ENCODE measurements at regions not wholly inside any gene's neighbourhood (a gene's known extent, or its start where the extent isn't known, plus 50 kb on each side); places are given as distances from the start of the nearest gene placed in this dataset.

DNA sequence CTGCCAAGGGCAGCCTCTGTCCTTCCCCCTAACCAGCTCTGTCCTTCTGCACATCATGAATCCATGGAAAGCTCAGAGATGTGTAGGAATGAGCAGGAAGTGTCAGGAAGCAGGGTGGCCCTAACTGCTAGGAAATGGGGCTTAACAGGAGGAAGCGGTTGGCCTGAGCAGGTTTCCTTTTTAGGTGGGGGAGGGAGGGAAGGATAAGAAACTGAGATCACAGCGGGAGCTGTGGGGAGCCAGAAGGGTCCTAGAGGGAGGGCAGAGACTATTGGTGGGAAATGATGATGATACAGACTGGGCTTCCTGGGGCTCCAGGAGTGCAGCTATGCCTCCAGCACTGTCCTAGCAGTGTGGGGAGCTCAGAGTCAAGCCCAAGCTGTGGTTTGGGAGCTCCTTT lies 182.0 kb downstream of the SH3BP4 start:
- H3K4me3 ChIP-seq (ENCODE audit: low read length): no peak overlapping the region
- H3K9me2 ChIP-seq (replicated peaks; ENCODE audit: insufficient read depth, low read length): no peaks in the 10 kb centered on the region
- no peak overlapping the region for H3K4me2 ChIP-seq (ENCODE audit: low read depth, low read length)
- H3K36me3 ChIP-seq (replicated peaks; ENCODE audit: insufficient read depth, low read length): no peaks in the 10 kb centered on the region
- no peaks in the 10 kb centered on the region for H3K9me3 ChIP-seq (replicated peaks; ENCODE audit: insufficient read depth, low read length)
- H4K20me1 ChIP-seq (ENCODE audit: insufficient read depth, low read length): no peaks in the 10 kb centered on the region
- no peak for TF ChIP-seq EZH2 (optimal IDR thresholded peaks at IDR 0.05; ENCODE audit: low read depth, low read length)
- TF ChIP-seq EZH2phosphoT487 (IDR thresholded peaks at IDR 0.05; ENCODE audit: low read length): no peak
- TF ChIP-seq, protein P1, sequence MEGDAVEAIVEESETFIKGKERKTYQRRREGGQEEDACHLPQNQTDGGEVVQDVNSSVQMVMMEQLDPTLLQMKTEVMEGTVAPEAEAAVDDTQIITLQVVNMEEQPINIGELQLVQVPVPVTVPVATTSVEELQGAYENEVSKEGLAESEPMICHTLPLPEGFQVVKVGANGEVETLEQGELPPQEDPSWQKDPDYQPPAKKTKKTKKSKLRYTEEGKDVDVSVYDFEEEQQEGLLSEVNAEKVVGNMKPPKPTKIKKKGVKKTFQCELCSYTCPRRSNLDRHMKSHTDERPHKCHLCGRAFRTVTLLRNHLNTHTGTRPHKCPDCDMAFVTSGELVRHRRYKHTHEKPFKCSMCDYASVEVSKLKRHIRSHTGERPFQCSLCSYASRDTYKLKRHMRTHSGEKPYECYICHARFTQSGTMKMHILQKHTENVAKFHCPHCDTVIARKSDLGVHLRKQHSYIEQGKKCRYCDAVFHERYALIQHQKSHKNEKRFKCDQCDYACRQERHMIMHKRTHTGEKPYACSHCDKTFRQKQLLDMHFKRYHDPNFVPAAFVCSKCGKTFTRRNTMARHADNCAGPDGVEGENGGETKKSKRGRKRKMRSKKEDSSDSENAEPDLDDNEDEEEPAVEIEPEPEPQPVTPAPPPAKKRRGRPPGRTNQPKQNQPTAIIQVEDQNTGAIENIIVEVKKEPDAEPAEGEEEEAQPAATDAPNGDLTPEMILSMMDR (IDR thresholded peaks at IDR 0.05; ENCODE audit: low read length): no peak
- H3F3A ChIP-seq (ENCODE audit: insufficient read depth, low read length): no peaks in the 10 kb centered on the region
- DNase-seq: no peak
- no peaks in the 10 kb centered on the region for H3K27me3 ChIP-seq (replicated peaks; ENCODE audit: insufficient read depth, low read length)
- no peak overlapping the region for H3K9ac ChIP-seq (ENCODE audit: low read length)
- H3K79me2 ChIP-seq (ENCODE audit: low read length): no peaks in the 10 kb centered on the region
- no peaks in the 10 kb centered on the region for H3K4me1 ChIP-seq (ENCODE audit: low read length)
- no peak overlapping the region for H3K27ac ChIP-seq (ENCODE audit: low read length)
- no peak overlapping the region for H2AFZ ChIP-seq (ENCODE audit: low read length)

DNA sequence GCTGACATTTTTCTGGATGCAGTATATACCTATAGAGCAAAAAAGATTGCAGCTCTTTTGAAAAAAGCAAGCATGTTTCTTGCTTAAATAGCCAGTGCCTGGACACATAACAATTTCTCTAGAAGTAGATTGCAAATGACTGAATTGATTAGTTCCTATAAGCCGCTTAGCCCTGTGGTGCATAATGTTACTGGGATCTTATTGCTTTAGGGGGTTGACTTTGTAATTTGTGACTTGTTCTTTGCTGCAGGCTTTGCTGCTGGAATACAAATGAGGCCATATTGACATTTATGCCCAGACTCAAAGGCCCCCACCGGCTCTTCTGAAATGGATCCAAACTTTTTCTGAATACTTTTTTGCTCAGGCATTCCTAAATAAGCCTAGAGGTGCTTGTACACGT lies 182.6 kb downstream of the SH3BP4 start:
- Histone ChIP-seq H3K4me2 (ENCODE audit: low read depth, low read length) (no peak overlapping the region), H3K36me3 (replicated peaks; ENCODE audit: insufficient read depth, low read length) (no peaks in the 10 kb centered on the region), H3K9ac (ENCODE audit: low read length) (no peak overlapping the region), H3F3A (ENCODE audit: insufficient read depth, low read length) (no peaks in the 10 kb centered on the region), H2AFZ (ENCODE audit: low read length) (no peak overlapping the region), H3K4me1 (ENCODE audit: low read length) (no peaks in the 10 kb centered on the region), H3K27ac (ENCODE audit: low read length) (no peak overlapping the region), H3K9me2 (replicated peaks; ENCODE audit: insufficient read depth, low read length) (no peaks in the 10 kb centered on the region), H3K4me3 (ENCODE audit: low read length) (no peak overlapping the region), H3K9me3 (replicated peaks; ENCODE audit: insufficient read depth, low read length) (no peaks in the 10 kb centered on the region), H4K20me1 (ENCODE audit: insufficient read depth, low read length) (no peaks in the 10 kb centered on the region), H3K79me2 (ENCODE audit: low read length) (no peaks in the 10 kb centered on the region), H3K27me3 (replicated peaks; ENCODE audit: insufficient read depth, low read length) (no peaks in the 10 kb centered on the region)
- DNase-seq: no peak
- TF ChIP-seq EZH2phosphoT487 (IDR thresholded peaks at IDR 0.05; ENCODE audit: low read length) (no peak), EZH2 (optimal IDR thresholded peaks at IDR 0.05; ENCODE audit: low read depth, low read length) (no peak)
- TF ChIP-seq, protein P1 (IDR thresholded peaks at IDR 0.05; ENCODE audit: low read length): no peak

DNA sequence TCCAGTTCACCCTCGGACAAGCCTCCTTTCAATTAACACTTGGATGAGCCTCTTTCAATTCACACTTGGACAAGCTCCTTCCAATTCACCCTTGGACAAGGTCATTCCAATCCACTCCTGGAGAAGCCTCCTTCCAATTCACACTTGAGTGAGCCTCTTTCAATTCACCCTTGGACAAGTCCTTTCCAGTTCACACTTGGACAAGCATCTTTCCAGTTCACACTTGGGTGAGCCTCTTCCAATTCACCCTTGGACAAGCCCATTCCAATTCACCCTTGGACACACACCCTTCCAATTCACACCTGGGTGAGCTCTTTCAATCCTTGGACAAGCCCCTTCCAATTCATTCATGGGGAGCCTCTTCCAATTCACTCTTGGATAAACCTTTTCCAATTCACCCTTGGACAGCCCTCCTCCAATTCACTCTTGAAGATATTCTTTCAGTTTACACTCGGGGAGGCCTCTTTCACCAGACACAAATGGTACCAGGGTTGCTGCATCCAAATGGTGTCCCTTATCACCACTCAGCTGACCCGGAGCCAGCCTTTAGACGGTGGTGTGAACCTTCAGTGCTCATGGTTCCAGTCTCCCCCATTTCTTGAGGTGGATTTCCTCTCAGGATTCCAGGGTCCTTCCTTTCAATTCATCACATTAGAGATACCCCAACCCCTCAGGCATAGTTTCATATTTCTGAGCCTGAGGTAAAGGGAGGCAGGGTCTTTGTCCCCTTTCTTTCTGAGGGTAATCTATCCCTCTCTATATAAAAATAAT lies 183.6 kb downstream of the SH3BP4 start:
- Histone ChIP-seq H3K4me2 (ENCODE audit: low read depth, low read length) (no peak overlapping the region), H3F3A (ENCODE audit: insufficient read depth, low read length) (no peaks in the 10 kb centered on the region), H3K9ac (ENCODE audit: low read length) (no peak overlapping the region), H3K9me2 (replicated peaks; ENCODE audit: insufficient read depth, low read length) (no peaks in the 10 kb centered on the region), H3K4me3 (ENCODE audit: low read length) (no peak overlapping the region), H2AFZ (ENCODE audit: low read length) (0 out of 2 replicates have a peak overlapping the region, but pooled peaks have one; percentile 38), H3K27ac (ENCODE audit: low read length) (no peak overlapping the region), H3K27me3 (replicated peaks; ENCODE audit: insufficient read depth, low read length) (no peaks in the 10 kb centered on the region), H3K36me3 (replicated peaks; ENCODE audit: insufficient read depth, low read length) (no peaks in the 10 kb centered on the region), H3K79me2 (ENCODE audit: low read length) (no peaks in the 10 kb centered on the region), H3K9me3 (replicated peaks; ENCODE audit: insufficient read depth, low read length) (no peaks in the 10 kb centered on the region), H3K4me1 (ENCODE audit: low read length) (no peaks in the 10 kb centered on the region), H4K20me1 (ENCODE audit: insufficient read depth, low read length) (no peaks in the 10 kb centered on the region)
- no peak for DNase-seq
- TF ChIP-seq EZH2phosphoT487 (IDR thresholded peaks at IDR 0.05; ENCODE audit: low read length) (no peak), EZH2 (optimal IDR thresholded peaks at IDR 0.05; ENCODE audit: low read depth, low read length) (no peak)
- TF ChIP-seq, protein P1 (IDR thresholded peaks at IDR 0.05; ENCODE audit: low read length): no peak

Measured in MM.1S (cell line).